ENCODE measurements at regions not wholly inside any gene's neighbourhood (a gene's known extent, or its start where the extent isn't known, plus 50 kb on each side); places are given as distances from the start of the nearest gene placed in this dataset.

DNA sequence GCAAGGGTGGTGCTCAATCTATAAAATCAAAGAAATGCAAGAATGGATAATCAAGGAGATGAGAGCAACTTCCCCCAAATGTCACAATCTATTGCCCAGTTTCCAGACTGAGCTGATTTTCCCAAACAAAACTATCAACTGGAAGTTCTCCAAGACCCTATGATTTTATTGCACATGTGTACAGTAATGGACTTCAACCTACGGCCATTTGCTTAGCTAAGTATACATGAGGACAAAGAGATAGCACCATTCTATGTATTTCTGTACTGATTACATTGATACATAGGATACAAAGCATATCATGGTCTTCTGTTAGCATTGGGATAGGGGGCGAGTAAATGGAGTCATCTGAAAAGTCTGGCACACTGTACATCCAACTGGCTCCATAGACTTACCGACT lies 407.8 kb downstream of the GABRG1 start:
- DNase-seq (ENCODE audit: low read depth, low spot score), result no peak
- TF ChIP-seq CTCF (conservative IDR thresholded peaks at IDR 0.05), result no peak
- H3K27me3 Mint-ChIP-seq (ENCODE audit: low read depth), result no peaks in the 10 kb centered on the region
- H3K4me1 Mint-ChIP-seq, result no peaks in the 10 kb centered on the region
- H3K27ac Mint-ChIP-seq (ENCODE audit: unreplicated experiment), result no peak overlapping the region
- H3K36me3 Mint-ChIP-seq (ENCODE audit: low read depth), result no peaks in the 10 kb centered on the region
- no peak overlapping the region for H3K4me3 Mint-ChIP-seq
- H3K9me3 Mint-ChIP-seq, result peaks cover 6% of the 10 kb centered on the region

DNA sequence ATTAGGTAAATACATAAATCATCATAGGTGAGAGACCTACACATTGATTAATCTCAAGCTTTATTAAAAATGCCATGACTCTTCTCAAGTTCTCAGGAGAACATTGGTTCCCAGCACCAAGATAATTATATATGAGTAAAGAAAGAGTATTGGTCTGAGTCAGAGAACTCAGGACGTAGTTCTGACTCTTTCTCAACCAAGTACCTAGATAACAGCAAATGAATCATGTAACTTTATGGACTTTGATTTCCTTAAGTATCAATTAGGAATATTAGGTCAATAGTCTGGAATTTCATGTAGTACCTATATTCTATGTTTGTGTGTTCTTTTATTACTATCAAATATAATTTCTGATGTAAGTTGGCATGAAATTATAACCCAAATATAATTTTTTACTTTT lies 409.9 kb downstream of the GABRG1 start:
- TF ChIP-seq CTCF (conservative IDR thresholded peaks at IDR 0.05), result no peak
- H3K9me3 Mint-ChIP-seq, result peaks cover 2% of the 10 kb centered on the region
- no peaks in the 10 kb centered on the region for H3K36me3 Mint-ChIP-seq (ENCODE audit: low read depth)
- H3K27ac Mint-ChIP-seq (ENCODE audit: unreplicated experiment), result no peak overlapping the region
- no peaks in the 10 kb centered on the region for H3K4me1 Mint-ChIP-seq
- no peak overlapping the region for H3K4me3 Mint-ChIP-seq
- H3K27me3 Mint-ChIP-seq (ENCODE audit: low read depth), result no peaks in the 10 kb centered on the region
- DNase-seq (ENCODE audit: low read depth, low spot score), result no peak

- H3K36me3 Mint-ChIP-seq (ENCODE audit: low read depth), result no peaks in the 10 kb centered on the region
- no peak for TF ChIP-seq CTCF (conservative IDR thresholded peaks at IDR 0.05)
- no peaks in the 10 kb centered on the region for H3K27me3 Mint-ChIP-seq (ENCODE audit: low read depth)
- no peaks in the 10 kb centered on the region for H3K4me1 Mint-ChIP-seq
- no peak overlapping the region for H3K4me3 Mint-ChIP-seq
- DNase-seq (ENCODE audit: low read depth, low spot score), result no peak
- H3K27ac Mint-ChIP-seq (ENCODE audit: unreplicated experiment), result no peak overlapping the region
- H3K9me3 Mint-ChIP-seq, result peaks cover 9% of the 10 kb centered on the region
Observed at GRCh38 chr4:45701621-45702020, 422.2 kb downstream of the GABRG1 start.

GRCh38 chr4:45693746-45694145 lies 430.1 kb downstream of the GABRG1 start:
- Mint-ChIP-seq H3K27me3 (ENCODE audit: low read depth) (no peaks in the 10 kb centered on the region), H3K27ac (ENCODE audit: unreplicated experiment) (no peak overlapping the region), H3K9me3 (peaks cover 2% of the 10 kb centered on the region), H3K4me3 (no peak overlapping the region), H3K36me3 (ENCODE audit: low read depth) (no peaks in the 10 kb centered on the region), H3K4me1 (no peaks in the 10 kb centered on the region)
- TF ChIP-seq CTCF (conservative IDR thresholded peaks at IDR 0.05), result no peak
- DNase-seq (ENCODE audit: low read depth, low spot score), result no peak

DNA sequence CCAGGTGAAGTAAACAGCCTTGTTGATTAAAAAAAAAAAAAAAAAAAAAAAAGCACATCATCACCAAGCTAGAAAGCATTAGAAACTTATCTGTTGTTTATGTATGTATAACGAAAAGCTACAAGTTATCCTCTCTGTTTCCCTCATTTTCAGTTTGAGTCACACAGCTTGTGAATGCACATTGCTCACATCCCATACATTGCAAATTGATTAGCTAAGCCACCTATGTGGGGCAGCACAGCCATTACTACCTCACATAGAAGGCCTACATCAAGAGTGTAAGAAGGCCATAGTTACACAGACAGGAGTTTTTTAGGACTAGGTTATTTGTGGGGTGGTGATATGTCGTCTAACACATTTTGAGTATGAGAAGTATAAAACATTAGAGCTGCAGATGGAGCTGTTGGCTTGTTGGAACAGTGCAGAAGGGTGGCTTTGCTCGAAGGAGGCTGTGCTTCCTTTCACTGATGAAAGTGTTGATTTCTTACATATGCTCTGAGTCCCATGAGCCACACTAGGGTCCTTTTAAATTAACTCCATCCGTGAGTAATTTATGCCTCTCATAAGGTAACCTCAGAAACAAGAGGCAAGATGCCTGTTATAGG lies 431.6 kb downstream of the GABRG1 start:
- Mint-ChIP-seq H3K36me3 (ENCODE audit: low read depth) (no peaks in the 10 kb centered on the region), H3K9me3 (no peaks in the 10 kb centered on the region), H3K4me1 (no peaks in the 10 kb centered on the region), H3K27me3 (ENCODE audit: low read depth) (no peaks in the 10 kb centered on the region), H3K27ac (ENCODE audit: unreplicated experiment) (no peak overlapping the region), H3K4me3 (no peak overlapping the region)
- TF ChIP-seq CTCF (conservative IDR thresholded peaks at IDR 0.05), result no peak
- no peak for DNase-seq (ENCODE audit: low read depth, low spot score)
